Fibroblast of mammary gland (primary cell): ENCODE measurements at regions not wholly inside any gene's neighbourhood (a gene's known extent, or its start where the extent isn't known, plus 50 kb on each side); places are given as distances from the start of the nearest gene placed in this dataset.

ENCODE experiments used
- DNase-seq: peaks from one replicate; pipeline ENCODE4 v3.0.0-alpha.2; 2010; ENCODE audit warnings: low read depth
- H3K4me3 ChIP-seq: 2 replicates; pipeline ENCODE4 v1.5.1; 2011; ENCODE audit warnings: low read depth, mild to moderate bottlenecking, low read length, moderate library complexity; ENCODE audit not compliant: control insufficient read depth
- CTCF ChIP-seq: conservative IDR thresholded peaks from 2 replicates; pipeline ENCODE4 v1.5.1; 2011; ENCODE audit warnings: low read depth, low read length, inconsistent platforms; ENCODE audit not compliant: control insufficient read depth, insufficient read depth

- no peak for DNase-seq
- H3K4me3 ChIP-seq, result no peak overlapping the region
- TF ChIP-seq CTCF, result no peak
Measured at GRCh38 chr16:85474621-85475217, 138.4 kb upstream of the GSE1 start.

GRCh38 chr16:85475233-85475632 is 137.9 kb upstream of the GSE1 start:
- DNase-seq, result no peak
- no peak overlapping the region for H3K4me3 ChIP-seq
- TF ChIP-seq CTCF, result no peak

- TF ChIP-seq CTCF, result no peak
- no peak for DNase-seq
Measured at GRCh38 chr16:85475691-85476300, 137.3 kb upstream of the GSE1 start.

GRCh38 chr16:85476389-85476788 is 136.7 kb upstream of the GSE1 start:
- no peak for DNase-seq
- no peak for TF ChIP-seq CTCF
- H3K4me3 ChIP-seq, result no peak overlapping the region

More at GRCh38 chr16:85475691-85476300, 137.3 kb upstream of the GSE1 start:
- no peak overlapping the region for H3K4me3 ChIP-seq

GRCh38 chr16:85477801-85478363 is 135.2 kb upstream of the GSE1 start:
- H3K4me3 ChIP-seq, result no peak overlapping the region
- DNase-seq, result peak; percentile 8
- no peak for TF ChIP-seq CTCF

- no peak for DNase-seq
- no peak for TF ChIP-seq CTCF
- H3K4me3 ChIP-seq, result no peak overlapping the region
Measured at GRCh38 chr16:85479972-85480726, 133.0 kb upstream of the GSE1 start.
